ENCODE measurements at regions not wholly inside any gene's neighbourhood (a gene's known extent, or its start where the extent isn't known, plus 50 kb on each side); places are given as distances from the start of the nearest gene placed in this dataset.

DNA sequence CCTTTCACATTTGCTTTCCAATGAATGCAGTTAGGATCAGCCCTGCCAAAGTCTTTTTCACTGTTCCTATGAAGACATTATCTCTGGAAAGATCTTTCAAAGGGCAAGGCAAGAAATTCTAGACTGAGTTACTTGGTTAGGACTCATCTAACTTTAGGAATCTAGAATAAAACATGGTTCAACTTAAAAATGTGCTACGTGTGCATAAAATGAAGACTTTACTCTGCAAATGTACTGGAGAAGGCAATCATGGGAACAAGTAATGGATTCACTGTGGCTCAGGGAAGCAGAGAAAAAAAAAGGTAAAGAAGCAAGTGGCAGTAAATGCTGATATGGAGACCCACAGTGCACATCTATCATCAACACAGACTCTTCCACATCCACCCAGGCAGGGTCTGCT, 297.4 kb downstream of the HNRNPD start:
- TF ChIP-seq, protein P1, sequence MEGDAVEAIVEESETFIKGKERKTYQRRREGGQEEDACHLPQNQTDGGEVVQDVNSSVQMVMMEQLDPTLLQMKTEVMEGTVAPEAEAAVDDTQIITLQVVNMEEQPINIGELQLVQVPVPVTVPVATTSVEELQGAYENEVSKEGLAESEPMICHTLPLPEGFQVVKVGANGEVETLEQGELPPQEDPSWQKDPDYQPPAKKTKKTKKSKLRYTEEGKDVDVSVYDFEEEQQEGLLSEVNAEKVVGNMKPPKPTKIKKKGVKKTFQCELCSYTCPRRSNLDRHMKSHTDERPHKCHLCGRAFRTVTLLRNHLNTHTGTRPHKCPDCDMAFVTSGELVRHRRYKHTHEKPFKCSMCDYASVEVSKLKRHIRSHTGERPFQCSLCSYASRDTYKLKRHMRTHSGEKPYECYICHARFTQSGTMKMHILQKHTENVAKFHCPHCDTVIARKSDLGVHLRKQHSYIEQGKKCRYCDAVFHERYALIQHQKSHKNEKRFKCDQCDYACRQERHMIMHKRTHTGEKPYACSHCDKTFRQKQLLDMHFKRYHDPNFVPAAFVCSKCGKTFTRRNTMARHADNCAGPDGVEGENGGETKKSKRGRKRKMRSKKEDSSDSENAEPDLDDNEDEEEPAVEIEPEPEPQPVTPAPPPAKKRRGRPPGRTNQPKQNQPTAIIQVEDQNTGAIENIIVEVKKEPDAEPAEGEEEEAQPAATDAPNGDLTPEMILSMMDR (IDR thresholded peaks at IDR 0.05) = no peak
- TF ChIP-seq POLR2A (IDR thresholded peaks at IDR 0.05) = no peak
